Left lobe of liver (tissue), 2 donors: ENCODE measurements at regions not wholly inside any gene's neighbourhood (a gene's known extent, or its start where the extent isn't known, plus 50 kb on each side); places are given as distances from the start of the nearest gene placed in this dataset.
"Not testable (repeated sequence)": the region's sequence is repeated elsewhere in the genome, so short reads cannot be mapped to it uniquely, and the experiment has no call there.

ENCODE experiments used
- ATAC-seq: fragments of 200-7000 bp; cut with Tn5 transposase; one replicate; pipeline ENCODE4 v1.9.1; 2020; ENCODE audit warnings: mild to moderate bottlenecking, moderate library complexity
- DNase-seq: peaks from one replicate; pipeline ENCODE4 v3.0.0-alpha.2; 2020; ENCODE audit warnings: low spot score
- donor health status: DM: no; HTN: no; CAD: no; lungs with moderate emphysema.
- donor health status: DM: no; HTN: yes; CAD: no.

GRCh38 chr12:71300772-71301675 is 138.6 kb upstream of the LGR5 start:
- ATAC-seq (no peak), DNase-seq (no peak)

DNA sequence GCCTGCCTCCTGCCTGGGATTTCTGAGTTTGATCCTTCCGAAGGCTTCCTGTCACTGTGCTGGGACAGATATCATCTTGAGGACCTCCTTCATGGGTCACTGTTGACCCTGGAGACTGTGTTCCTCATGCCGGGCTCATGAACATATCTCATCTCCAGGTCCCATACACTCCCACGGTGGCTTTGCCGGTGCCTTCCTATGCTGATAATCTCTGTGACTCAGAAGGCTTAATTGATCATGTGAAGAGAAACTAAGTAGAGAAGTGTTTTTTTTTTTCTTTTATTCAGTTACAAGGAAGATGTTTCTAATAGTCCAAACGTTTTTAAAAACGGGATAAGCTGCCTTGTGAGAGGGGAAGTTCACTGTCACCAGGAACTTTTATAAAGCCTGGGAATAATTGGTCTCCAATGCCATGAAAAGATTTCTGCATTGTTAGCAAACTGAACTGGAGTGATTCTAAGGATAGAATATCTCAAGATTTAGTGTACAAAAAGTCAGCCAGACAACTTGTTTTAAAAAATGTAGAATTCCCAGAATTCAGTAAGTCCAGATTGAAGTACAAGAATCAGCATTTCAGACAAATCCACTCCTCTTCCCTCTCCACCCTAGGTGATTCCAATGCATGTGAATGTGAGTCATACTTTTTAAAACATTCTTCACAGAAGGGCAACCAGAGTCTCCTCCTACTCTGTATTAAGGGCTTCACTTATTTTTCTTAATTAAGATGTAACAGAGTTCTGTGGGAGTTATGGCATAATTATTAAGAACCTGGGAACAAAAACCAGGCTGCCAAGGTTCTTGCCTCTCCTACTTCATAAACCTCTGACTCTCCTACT is 139.8 kb upstream of the LGR5 start:
- DNase-seq (no peak), ATAC-seq (no peak)

DNA sequence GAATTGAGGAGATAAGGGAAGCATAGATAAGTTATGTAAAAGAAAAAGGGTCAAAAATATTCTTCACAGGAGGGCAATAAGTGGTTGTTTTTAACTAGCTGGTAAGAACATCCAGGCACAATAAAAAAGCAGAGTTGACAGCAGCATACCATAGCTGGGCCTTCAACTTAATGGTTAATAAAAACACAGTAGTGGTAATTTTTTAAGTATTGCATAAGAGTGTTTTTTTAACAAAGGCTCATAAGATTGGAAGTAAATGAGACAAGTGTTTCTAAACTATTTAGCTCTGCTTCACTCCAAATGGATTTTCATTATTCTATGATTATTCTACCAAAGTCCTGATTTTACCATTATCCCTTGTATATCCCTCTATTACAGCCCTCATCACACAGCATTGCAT is 140.1 kb upstream of the TSPAN8 start:
- no peak for ATAC-seq
- DNase-seq: no peak

DNA sequence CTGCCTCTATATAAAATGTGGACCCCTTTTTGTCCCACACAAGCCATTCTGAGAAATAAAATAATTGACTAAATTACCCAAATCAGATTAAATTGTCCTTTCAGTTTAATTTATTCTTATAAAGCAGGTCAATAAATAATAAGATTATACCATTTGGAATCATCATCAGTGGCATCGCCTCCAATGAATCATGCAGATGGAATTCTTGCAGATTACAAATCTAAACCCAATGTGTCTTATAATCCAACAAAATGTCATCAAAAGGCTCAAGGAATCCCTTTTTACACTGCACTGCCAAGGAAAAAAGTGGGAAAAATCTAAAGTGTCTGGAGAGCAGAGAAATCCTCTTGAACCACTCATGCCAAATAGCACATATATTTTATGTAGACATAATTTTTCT is 138.2 kb upstream of the TSPAN8 start:
- DNase-seq (no peak), ATAC-seq (no peak)

- no peak for DNase-seq
- ATAC-seq: no peak
Measured at GRCh38 chr12:71291746-71292145, 133.9 kb upstream of the TSPAN8 start.

DNA sequence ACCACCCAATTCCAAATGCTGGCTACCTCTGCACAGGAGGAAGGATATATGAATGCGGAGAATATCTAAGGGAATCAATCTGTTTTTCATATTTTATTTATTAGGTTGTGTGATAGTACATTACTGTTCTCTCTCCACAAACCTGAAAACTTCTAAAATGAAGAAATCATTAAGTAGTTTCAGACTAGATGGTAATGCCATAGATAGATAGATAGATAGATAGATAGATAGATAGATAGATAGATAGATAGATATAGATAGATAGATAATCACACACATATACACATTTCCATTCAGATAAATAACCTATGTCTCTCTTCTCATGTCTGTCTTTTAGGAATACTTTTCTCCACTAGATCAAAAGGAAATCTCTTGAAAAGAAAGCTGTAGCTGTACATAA is 126.1 kb upstream of the TSPAN8 start:
- no peak for ATAC-seq
- DNase-seq: no peak

- ATAC-seq (no peak), DNase-seq (no peak)
Measured at GRCh38 chr12:71282925-71283324, 125.1 kb upstream of the TSPAN8 start.

GRCh38 chr12:71282020-71282419 is 124.2 kb upstream of the TSPAN8 start:
- no peak for DNase-seq
- no peak for ATAC-seq

DNA sequence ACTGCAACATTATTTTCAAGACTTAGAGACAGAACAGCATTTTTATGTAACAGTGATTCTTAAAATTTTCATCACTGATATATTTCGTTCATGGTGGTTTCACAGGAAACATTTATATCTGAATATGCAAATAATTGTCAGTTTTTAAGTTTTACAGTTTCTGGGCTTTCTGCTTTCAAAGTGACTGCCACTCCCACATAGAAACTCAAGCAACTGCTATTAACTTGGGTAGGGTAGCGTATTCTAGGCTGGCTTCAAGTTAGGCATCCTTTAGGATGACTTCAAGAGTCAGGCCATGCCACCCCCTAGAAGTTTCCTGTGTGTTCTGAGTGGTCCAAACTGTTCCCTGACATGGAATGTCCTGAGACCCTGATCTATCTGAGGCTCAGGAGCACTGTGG is 123.6 kb upstream of the TSPAN8 start:
- ATAC-seq (no peak), DNase-seq (no peak)

DNA sequence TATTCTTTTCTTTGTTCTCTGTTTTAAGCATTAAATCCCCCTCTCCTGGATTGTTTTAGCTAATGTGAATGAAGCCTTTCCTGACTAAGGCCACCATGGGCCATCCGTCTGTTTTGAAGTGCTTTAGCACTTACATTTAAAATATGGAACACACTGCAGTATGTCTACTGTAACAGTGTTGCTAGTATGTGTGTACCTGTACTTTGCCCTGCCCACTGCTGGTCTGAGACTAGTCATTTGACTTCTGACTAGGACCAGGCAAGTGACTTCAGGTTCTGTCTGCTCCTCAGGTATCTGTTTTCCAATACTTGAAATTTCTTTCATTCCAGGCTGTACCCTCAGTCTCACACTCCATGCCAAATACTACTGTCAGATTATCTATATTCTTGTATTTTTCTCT is 120.1 kb upstream of the TSPAN8 start:
- ATAC-seq: no peak
- DNase-seq: no peak

DNA sequence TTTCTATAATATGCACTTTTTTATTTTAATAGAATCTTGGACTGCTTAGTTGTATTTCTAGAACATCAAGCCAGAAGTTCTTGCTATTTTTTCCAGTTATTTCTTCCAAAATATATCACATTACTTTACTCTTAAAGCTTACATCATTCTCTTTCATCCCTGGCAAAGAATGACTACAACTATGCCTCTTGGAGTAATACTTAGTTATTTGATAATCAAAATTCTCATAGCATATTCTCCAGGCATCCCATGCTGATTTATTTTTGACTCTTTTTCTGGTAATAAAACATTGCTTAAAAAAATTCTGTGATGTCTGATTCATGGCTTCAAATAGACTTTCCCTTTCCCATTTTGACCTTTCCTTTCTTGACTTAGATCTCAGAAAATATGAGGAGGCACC is 118.7 kb upstream of the TSPAN8 start:
- DNase-seq (no peak), ATAC-seq (no peak)

GRCh38 chr12:71270794-71271193 is 113.0 kb upstream of the TSPAN8 start:
- not testable (repeated sequence) for ATAC-seq, DNase-seq

- no peak for DNase-seq
- no peak for ATAC-seq
Measured at GRCh38 chr12:71270057-71270456, 112.3 kb upstream of the TSPAN8 start.

DNA sequence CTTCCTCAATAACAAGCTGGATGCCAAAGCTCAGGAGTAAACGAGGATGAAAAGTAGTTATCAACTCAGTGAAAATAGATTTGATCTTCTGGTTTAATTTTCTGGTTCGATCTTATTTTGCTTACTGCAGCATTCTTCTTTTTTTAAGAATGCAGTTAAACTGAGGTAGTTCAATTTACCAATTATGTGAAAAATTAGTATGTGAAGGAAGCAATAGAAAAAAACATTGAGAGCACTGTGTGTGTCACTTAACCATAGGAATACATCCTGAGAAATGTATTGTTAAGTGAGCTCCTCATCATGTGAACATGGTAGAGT is 111.4 kb upstream of the TSPAN8 start:
- no peak for ATAC-seq

GRCh38 chr12:71268598-71269280 is 110.9 kb upstream of the TSPAN8 start:
- ATAC-seq (no peak), DNase-seq (no peak)

More for the DNA sequence above, 111.4 kb upstream of the TSPAN8 start:
- DNase-seq: no peak

- DNase-seq (no peak), ATAC-seq (no peak)
Measured at GRCh38 chr12:71266606-71267005, 108.8 kb upstream of the TSPAN8 start.

- ATAC-seq: not testable (repeated sequence)
Measured at GRCh38 chr12:71265731-71266130, 107.9 kb upstream of the TSPAN8 start.

DNA sequence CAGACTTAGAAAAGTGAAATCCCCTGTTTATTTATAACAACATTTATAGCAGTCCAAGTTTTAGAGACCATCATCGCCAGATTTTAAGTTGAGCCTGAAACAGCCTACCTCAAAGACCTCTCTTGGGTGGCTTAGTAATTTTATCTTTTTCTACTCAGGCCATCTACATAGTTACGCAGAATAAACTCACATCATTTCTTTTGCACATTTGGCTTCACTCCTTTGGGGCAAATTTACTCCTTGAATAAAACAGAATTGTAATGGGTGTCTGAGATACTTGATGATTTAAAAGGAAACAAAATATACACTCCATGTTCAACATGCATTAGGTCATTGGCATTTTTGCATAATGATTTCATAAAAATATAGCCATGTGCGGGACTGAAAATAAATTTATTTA is 104.7 kb upstream of the TSPAN8 start:
- DNase-seq (no peak), ATAC-seq (no peak)

More at GRCh38 chr12:71265731-71266130, 107.9 kb upstream of the TSPAN8 start:
- not testable (repeated sequence) for DNase-seq

DNA sequence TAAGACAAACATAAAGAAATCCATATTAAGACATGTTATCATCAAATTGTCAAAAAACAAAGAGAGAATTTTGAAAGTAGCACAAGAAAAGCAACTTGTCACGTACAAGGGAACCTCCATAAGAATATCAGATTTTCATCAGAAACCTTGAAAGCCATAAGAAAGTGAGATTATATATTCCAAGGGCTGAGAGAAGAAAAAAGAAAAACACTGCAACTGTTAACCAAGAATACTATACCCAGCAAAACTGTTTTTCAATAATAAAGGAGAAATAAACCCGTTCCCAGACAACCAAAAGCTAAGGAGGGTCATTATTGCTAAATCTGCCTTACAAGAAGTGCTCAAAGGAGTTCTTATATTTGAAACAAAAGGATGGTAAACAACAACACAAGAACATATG is 94.7 kb upstream of the TSPAN8 start:
- DNase-seq: no peak
- no peak for ATAC-seq

DNA sequence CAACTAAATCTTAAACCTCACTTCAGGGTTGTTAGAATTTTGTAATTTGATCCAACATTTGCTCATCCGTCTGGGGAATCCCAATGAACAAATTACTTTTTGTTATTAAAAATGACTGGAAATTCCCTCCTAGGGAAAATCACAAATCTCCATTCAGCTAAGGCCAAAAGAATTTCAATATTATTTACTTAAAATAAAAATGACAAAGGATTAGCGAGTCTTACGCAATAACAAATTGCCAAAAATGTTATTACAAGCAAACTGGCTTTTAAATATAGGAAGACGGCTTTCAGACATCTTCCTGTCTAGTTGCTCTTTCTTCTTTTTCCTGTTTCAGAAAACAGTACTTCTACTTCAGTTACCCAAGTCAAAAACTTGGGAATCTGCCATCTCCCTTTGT is 92.4 kb upstream of the TSPAN8 start:
- ATAC-seq (no peak), DNase-seq (no peak)

GRCh38 chr12:71243370-71243769 is 85.6 kb upstream of the TSPAN8 start:
- no peak for DNase-seq
- no peak for ATAC-seq

DNA sequence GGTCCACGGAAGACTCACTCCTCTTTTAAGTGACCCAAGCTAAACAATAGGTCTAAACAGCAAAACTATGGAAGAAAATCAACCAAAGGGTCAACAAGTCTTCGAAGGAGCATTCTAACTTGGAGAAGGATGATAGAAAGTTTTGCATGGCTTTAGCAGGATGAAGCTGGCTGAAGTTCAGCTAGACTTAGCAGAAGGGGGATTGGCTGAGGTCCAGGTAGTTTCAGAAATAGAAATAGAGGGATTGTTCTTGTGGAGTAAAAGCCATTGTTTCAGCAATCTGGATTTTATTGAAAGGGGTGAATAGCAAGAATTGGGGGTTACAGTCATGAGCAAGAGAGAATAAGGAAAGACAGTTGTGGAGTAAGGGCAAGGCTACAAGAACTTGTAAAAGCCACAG is 84.7 kb upstream of the TSPAN8 start:
- ATAC-seq (no peak), DNase-seq (no peak)
